Nephron progenitor cell (in vitro differentiated cells): ENCODE measurements at regions not wholly inside any gene's neighbourhood (a gene's known extent, or its start where the extent isn't known, plus 50 kb on each side); places are given as distances from the start of the nearest gene placed in this dataset.

Experiments
- DNase-seq: peaks from one replicate; pipeline ENCODE4 v3.0.0; 2021
- H3K27ac Mint-ChIP-seq: 2 replicates; pipeline ENCODE4 v1.8.0; 2021; ENCODE audit warnings: mild to moderate bottlenecking, moderate library complexity, mixed read lengths
- H3K27me3 Mint-ChIP-seq: 2 replicates; pipeline ENCODE4 v1.8.0; 2021; ENCODE audit warnings: mild to moderate bottlenecking, low read depth, mixed read lengths; ENCODE audit not compliant: poor library complexity
- H3K36me3 Mint-ChIP-seq: 2 replicates; pipeline ENCODE4 v1.8.0; 2021; ENCODE audit warnings: low read depth, mixed read lengths
- H3K4me1 Mint-ChIP-seq: 2 replicates; pipeline ENCODE4 v1.8.0; 2021; ENCODE audit warnings: mixed read lengths
- H3K4me3 Mint-ChIP-seq: 2 replicates; pipeline ENCODE4 v1.8.0; 2021; ENCODE audit warnings: mild to moderate bottlenecking, moderate library complexity, mixed read lengths
- H3K9me3 Mint-ChIP-seq: 2 replicates; pipeline ENCODE4 v1.8.0; 2021; ENCODE audit warnings: mild to moderate bottlenecking, moderate library complexity, mixed read lengths
- TF ChIP-seq, protein P1 (sequence below): fragments of 200-600 bp; sonication (generic); IDR thresholded peaks from 2 replicates; pipeline ENCODE4 v1.5.0; 2021; ENCODE audit warnings: antibody characterized with exemption

DNA sequence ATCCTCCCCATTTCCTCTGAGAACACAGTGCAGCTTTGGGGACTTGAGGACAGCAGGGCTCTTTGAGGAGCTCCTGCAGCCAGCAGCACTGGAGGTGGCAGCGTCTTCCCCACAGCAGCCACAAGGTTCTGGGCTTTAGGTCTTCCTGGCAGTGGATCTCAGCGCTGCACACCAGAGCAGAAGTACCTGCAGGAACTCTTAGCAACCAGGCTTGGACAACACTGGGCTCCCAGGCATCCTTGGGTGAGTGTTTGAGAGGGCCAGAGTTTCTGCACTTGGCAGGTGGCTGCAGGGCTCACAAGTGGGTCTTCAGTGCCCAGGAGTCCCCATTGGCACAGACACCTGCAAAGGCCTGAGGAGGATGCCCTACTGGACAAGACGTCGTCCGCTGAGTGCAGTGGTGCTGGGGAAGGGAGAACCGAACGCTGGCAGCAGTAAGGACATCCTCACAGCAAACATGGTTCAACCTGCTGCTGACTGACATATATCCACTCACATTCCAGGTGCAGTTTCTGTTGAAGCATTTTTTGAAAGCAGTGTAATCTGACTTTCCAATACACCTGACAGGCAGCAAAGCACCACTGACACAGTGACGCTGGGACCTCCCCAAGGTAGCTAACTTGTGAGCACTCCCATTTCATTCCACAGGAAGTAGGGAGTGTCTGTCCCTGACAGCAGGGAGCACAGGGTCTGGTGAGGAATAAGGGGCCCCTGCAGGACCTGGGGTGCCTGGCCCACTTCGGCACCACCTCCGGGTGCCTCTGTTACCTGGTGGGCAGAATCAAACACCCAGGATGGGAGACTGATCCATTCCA lies 149.9 kb upstream of the COPS8 start:
- TF ChIP-seq, protein P1, sequence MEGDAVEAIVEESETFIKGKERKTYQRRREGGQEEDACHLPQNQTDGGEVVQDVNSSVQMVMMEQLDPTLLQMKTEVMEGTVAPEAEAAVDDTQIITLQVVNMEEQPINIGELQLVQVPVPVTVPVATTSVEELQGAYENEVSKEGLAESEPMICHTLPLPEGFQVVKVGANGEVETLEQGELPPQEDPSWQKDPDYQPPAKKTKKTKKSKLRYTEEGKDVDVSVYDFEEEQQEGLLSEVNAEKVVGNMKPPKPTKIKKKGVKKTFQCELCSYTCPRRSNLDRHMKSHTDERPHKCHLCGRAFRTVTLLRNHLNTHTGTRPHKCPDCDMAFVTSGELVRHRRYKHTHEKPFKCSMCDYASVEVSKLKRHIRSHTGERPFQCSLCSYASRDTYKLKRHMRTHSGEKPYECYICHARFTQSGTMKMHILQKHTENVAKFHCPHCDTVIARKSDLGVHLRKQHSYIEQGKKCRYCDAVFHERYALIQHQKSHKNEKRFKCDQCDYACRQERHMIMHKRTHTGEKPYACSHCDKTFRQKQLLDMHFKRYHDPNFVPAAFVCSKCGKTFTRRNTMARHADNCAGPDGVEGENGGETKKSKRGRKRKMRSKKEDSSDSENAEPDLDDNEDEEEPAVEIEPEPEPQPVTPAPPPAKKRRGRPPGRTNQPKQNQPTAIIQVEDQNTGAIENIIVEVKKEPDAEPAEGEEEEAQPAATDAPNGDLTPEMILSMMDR = no peak
- no peak for DNase-seq
- H3K4me1 Mint-ChIP-seq = peaks cover 52% of the 10 kb centered on the region
- peaks cover 20% of the 10 kb centered on the region for H3K27me3 Mint-ChIP-seq
- H3K27ac Mint-ChIP-seq = no peak overlapping the region
- no peak overlapping the region for H3K4me3 Mint-ChIP-seq
- H3K9me3 Mint-ChIP-seq = no peaks in the 10 kb centered on the region
- H3K36me3 Mint-ChIP-seq = no peaks in the 10 kb centered on the region

DNA sequence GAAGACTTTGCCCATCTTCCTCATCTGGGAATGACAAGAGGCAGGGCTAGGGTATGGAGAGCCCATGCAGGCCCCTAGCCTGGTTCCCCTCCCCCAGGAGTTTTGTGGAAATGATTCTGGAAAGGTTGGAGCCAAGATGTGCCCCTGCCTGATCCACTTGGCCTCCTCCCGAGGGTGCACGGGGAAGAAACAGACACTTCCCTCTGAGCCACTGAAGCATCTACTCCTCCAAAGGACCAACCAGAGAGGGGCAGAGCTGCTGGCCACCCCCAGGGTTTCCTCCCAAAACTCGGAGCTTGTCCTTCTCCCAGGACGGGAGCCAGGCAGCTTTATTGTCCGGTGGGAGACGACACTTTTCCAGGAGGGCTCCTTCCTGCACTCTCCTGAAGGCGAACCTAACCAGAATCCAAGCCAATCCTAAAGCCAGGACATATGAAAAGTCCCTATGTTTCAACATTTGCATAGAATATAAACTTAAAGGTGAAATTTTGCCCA lies 149.2 kb upstream of the COPS8 start:
- no peaks in the 10 kb centered on the region for H3K9me3 Mint-ChIP-seq
- TF ChIP-seq, protein P1 = no peak
- peaks cover 55% of the 10 kb centered on the region for H3K4me1 Mint-ChIP-seq
- peaks cover 20% of the 10 kb centered on the region for H3K27me3 Mint-ChIP-seq
- no peaks in the 10 kb centered on the region for H3K36me3 Mint-ChIP-seq
- H3K27ac Mint-ChIP-seq = no peak overlapping the region
- no peak overlapping the region for H3K4me3 Mint-ChIP-seq
- no peak for DNase-seq

DNA sequence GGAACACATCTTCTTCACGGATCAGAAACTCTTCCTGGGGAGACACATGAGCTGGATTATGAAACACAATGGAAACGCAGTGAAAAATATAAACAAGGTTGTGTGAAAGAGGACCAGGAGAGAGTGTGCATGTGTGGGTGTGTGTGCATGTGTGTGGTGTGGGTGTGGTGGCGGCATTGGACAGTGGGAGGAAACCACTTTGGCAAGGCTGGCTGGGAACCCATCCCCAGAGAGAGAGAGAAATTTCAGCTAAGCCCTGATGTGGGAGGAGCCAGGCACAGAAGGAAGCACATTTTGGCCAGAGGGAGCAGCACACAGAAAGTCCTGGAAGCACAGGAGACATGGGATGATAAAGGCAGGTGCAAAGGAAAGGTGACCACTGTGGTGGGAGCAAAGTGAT lies 147.6 kb upstream of the COPS8 start:
- peaks cover 20% of the 10 kb centered on the region for H3K27me3 Mint-ChIP-seq
- H3K36me3 Mint-ChIP-seq = no peaks in the 10 kb centered on the region
- H3K9me3 Mint-ChIP-seq = no peaks in the 10 kb centered on the region
- TF ChIP-seq, protein P1 = no peak
- no peak overlapping the region for H3K4me3 Mint-ChIP-seq
- peaks cover 42% of the 10 kb centered on the region for H3K4me1 Mint-ChIP-seq
- no peak overlapping the region for H3K27ac Mint-ChIP-seq
- DNase-seq = no peak

DNA sequence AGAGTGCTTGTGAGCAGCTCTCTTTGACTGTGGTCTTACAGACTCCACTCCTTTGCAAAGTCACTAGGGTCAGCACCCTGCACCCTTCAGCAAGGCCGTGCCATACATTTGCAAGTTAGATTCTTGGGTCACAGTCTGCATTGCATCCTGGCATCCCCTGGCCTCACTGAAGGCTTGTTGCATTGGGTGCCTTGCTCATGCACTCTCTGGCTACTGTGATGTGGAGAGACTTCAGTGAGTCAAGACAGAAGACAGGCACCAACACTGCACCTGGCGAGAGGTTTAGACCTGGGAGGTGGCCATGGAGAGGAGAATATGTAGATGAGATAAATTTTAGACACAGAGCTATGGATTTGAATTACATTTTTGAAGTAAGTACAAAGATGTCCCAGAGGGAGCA lies 146.4 kb upstream of the COPS8 start:
- Mint-ChIP-seq H3K4me3 (no peak overlapping the region), H3K9me3 (no peaks in the 10 kb centered on the region), H3K36me3 (no peaks in the 10 kb centered on the region), H3K4me1 (peaks cover 41% of the 10 kb centered on the region), H3K27ac (no peak overlapping the region), H3K27me3 (peaks cover 20% of the 10 kb centered on the region)
- TF ChIP-seq, protein P1 = no peak
- DNase-seq = no peak

DNA sequence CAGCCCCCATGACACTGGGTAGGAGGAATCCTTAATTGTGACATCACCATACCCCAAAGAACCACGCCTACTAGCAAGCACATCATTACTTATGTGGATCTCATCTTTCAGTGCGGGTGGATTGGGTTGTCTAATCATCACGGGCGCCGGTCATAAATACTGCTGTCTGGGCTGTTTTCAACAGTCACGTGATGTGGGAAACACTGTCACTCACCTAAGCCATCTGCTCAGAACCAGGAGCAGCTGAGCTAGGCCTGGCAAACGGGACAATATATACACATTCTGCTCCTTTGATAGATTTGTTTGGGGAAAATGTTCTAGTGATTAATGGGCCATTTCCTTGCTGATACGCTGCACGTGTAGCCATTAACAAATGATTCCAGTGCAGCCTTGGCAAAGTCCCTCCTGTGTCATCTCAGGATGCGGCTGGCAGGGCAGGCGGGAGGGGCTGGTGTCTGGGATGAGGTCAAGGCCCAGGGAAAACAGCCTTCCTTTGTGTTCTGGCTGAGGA lies 145.9 kb upstream of the COPS8 start:
- Mint-ChIP-seq H3K27ac (no peak overlapping the region), H3K9me3 (no peaks in the 10 kb centered on the region), H3K4me1 (peaks cover 41% of the 10 kb centered on the region), H3K4me3 (no peak overlapping the region), H3K36me3 (no peaks in the 10 kb centered on the region), H3K27me3 (peaks cover 20% of the 10 kb centered on the region)
- no peak for DNase-seq
- TF ChIP-seq, protein P1 = no peak
